ENCODE measurements at regions not wholly inside any gene's neighbourhood (a gene's known extent, or its start where the extent isn't known, plus 50 kb on each side); places are given as distances from the start of the nearest gene placed in this dataset.

GRCh38 chr18:51998066-51998465 lies 341.9 kb upstream of the DCC start:
- Histone ChIP-seq H3K27ac (ENCODE audit: insufficient read length, low read depth, low read length) (no peak overlapping the region), H4K8ac (replicated peaks; ENCODE audit: insufficient read length, low read depth, low read length) (no peak overlapping the region), H3K14ac (ENCODE audit: insufficient read depth, low read length) (no peak overlapping the region), H4K20me1 (ENCODE audit: control insufficient read depth, insufficient read depth, insufficient read length) (no peaks in the 10 kb centered on the region), H3K56ac (ENCODE audit: insufficient read length, low read depth, low read length) (no peak overlapping the region), H3K79me2 (ENCODE audit: insufficient read depth, low read length) (no peaks in the 10 kb centered on the region), H3K4me2 (ENCODE audit: insufficient read depth, insufficient read length, low read length) (no peak overlapping the region), H4K91ac (ENCODE audit: insufficient read length, low read depth, low read length) (no peak overlapping the region), H2BK120ac (ENCODE audit: low read depth, low read length, poor library complexity, severe bottlenecking) (no peak overlapping the region), H3K9me3 (ENCODE audit: control insufficient read depth, low read depth, low read length) (no peaks in the 10 kb centered on the region), H3K4me1 (ENCODE audit: insufficient read depth, low read length) (no peaks in the 10 kb centered on the region), H4K5ac (ENCODE audit: insufficient read length, low read depth, low read length) (no peak overlapping the region), H3K23ac (ENCODE audit: insufficient read length, low read depth, low read length) (no peak overlapping the region), H2BK20ac (ENCODE audit: low read depth, low read length, poor library complexity, severe bottlenecking) (no peak overlapping the region), H2AK5ac (ENCODE audit: insufficient read length, low read length) (no peak overlapping the region), H2BK12ac (ENCODE audit: insufficient read length, low read depth, low read length) (no peak overlapping the region), H2BK15ac (ENCODE audit: low read depth, low read length) (no peak overlapping the region), H3K23me2 (ENCODE audit: insufficient read length, low read depth, low read length, poor library complexity, severe bottlenecking) (no peaks in the 10 kb centered on the region), H3K79me1 (ENCODE audit: insufficient read depth, low read depth, low read length, poor library complexity, severe bottlenecking) (no peaks in the 10 kb centered on the region), H3K27me3 (ENCODE audit: insufficient read depth, low read length) (no peaks in the 10 kb centered on the region), H2AFZ (ENCODE audit: low read length) (no peak overlapping the region), H3K18ac (ENCODE audit: insufficient read length, low read depth, low read length) (no peak overlapping the region), H3T11ph (ENCODE audit: low read length) (no peak overlapping the region), H2BK5ac (ENCODE audit: insufficient read length, low read length) (no peak overlapping the region), H3K9ac (ENCODE audit: extremely low read depth, insufficient read length, low read length) (no peak overlapping the region), H3K4ac (ENCODE audit: low read depth, low read length) (no peak overlapping the region)
- no peak for TF ChIP-seq CTCF (conservative IDR thresholded peaks at IDR 0.05)
- no peaks in the 10 kb centered on the region; the same call in 1 of the 2 replicates for H3K27me3 Mint-ChIP-seq (ENCODE audit: low read depth)
- WGBS (ENCODE audit: extremely low coverage, insufficient read length, low lambda C conversion rate): no CpG with 5 or more reads among the region's 3 CpGs
- no peak for DNase-seq
- H3K4me3 Mint-ChIP-seq: no peak overlapping the region
- H3K27ac Mint-ChIP-seq: no peak overlapping the region
- H3K9me3 Mint-ChIP-seq: no peaks in the 10 kb centered on the region
- no peaks in the 10 kb centered on the region for H3K36me3 Mint-ChIP-seq (ENCODE audit: insufficient read depth in 1 of 3, low read depth in 3 of 3)
- peaks cover 5 to 8% of the 10 kb centered on the region in 2 experiments; a peak in 2 of 4 replicates for H3K4me1 Mint-ChIP-seq
